ENCODE measurements at regions not wholly inside any gene's neighbourhood (a gene's known extent, or its start where the extent isn't known, plus 50 kb on each side); places are given as distances from the start of the nearest gene placed in this dataset.

- H3K9me3 ChIP-seq (replicated peaks; ENCODE audit: control insufficient read depth, insufficient read depth, low read depth, low read length): peaks cover 2% of the 10 kb centered on the region; the same call in 1 of the 2 replicates
- no peak overlapping the region for H2AFZ ChIP-seq (ENCODE audit: low read depth, low read length)
- no peak overlapping the region for H3K4me3 ChIP-seq
- intact Hi-C loops (cut with micrococcal nuclease): no loop called here
- no peak overlapping the region for H3K27ac ChIP-seq (ENCODE audit: extremely low read depth, low read depth, low read length)
- in situ Hi-C loops (cut with MboI): no loop called here
- FAIRE-seq (no peak), DNase-seq (ENCODE audit: extremely low read depth in 1 of 4, low spot score in 3 of 4) (no peak), ATAC-seq (no peak)
- BruUV-seq (replicated peaks): no TSS peak
- ChIA-PET POLR2A (interaction anchor here (0.6 kb wide), 1 partner anchor 50 kb away, joined by 3 read pairs; no protein-coding TSS in a partner anchor), CTCF (ENCODE audit: low intra/inter-chr PET ratio) (no interaction called here)
- no peaks in the 10 kb centered on the region for H3K27me3 ChIP-seq (ENCODE audit: control insufficient read depth in 2 of 2, insufficient read depth in 2 of 2, low read length in 2 of 2)
- no peaks in the 10 kb centered on the region for H3K79me2 ChIP-seq (ENCODE audit: control insufficient read depth, insufficient read depth, low read length)
- WGBS (ENCODE audit: insufficient coverage, low coverage, missing lambda C conversion rate): 6% methylated on average over 1 of the region's 2 CpGs
- no peaks in the 10 kb centered on the region for H3K36me3 ChIP-seq (ENCODE audit: control insufficient read depth, insufficient read depth, low read length)
- no peaks in the 10 kb centered on the region for H3K9me1 ChIP-seq (ENCODE audit: control insufficient read depth, insufficient read depth, low read length)
- H3K9ac ChIP-seq (ENCODE audit: insufficient read depth in 1 of 2, low read depth in 2 of 2, low read length in 2 of 2): no peak overlapping the region
- no peaks in the 10 kb centered on the region for H3K4me1 ChIP-seq (replicated peaks in 1 of 2; ENCODE audit: control insufficient read depth in 2 of 2, insufficient read depth in 2 of 2, low read length in 2 of 2)
- H4K20me1 ChIP-seq (replicated peaks; ENCODE audit: control insufficient read depth, insufficient read depth, low read length): no peaks in the 10 kb centered on the region
- H3K4me2 ChIP-seq (ENCODE audit: insufficient read depth, low read length): no peak overlapping the region
- TF ChIP-seq LCOR (CRISPR knock-in tag; IDR thresholded peaks at IDR 0.05) (no peak), ARID2 (IDR thresholded peaks at IDR 0.05) (no peak), HMBOX1 (IDR thresholded peaks at IDR 0.05) (no peak), LEF1 (IDR thresholded peaks at IDR 0.05) (no peak), U2AF1 (optimal IDR thresholded peaks at IDR 0.05; ENCODE audit: low read depth, low read length) (no peak), THRB (CRISPR knock-in tag; conservative IDR thresholded peaks at IDR 0.05) (no peak), RFX1 (IDR thresholded peaks at IDR 0.05) (no peak), C11orf30 (IDR thresholded peaks at IDR 0.05; ENCODE audit: low read depth) (no peak), SMC3 (conservative IDR thresholded peaks at IDR 0.05; ENCODE audit: insufficient read depth, low read depth, low read length) (no peak), KLF6 (CRISPR knock-in tag; IDR thresholded peaks at IDR 0.05; ENCODE audit: borderline replicate concordance) (no peak), TSHZ1 (CRISPR knock-in tag; IDR thresholded peaks at IDR 0.05) (no peak), ARHGAP35 (IDR thresholded peaks at IDR 0.05; ENCODE audit: partially characterized antibody) (no peak), RBBP5 (IDR thresholded peaks at IDR 0.05; ENCODE audit: borderline replicate concordance, insufficient read depth, low read length, poor library complexity, severe bottlenecking) (no peak), CHCHD3 (CRISPR knock-in tag; IDR thresholded peaks at IDR 0.05) (no peak)
These were observed 152.0 kb downstream of the CHRM3 start for GRCh38 chr1:239538239-239538988.

All from K562 (cell line).